ENCODE measurements at regions not wholly inside any gene's neighbourhood (a gene's known extent, or its start where the extent isn't known, plus 50 kb on each side); places are given as distances from the start of the nearest gene placed in this dataset.

DNA sequence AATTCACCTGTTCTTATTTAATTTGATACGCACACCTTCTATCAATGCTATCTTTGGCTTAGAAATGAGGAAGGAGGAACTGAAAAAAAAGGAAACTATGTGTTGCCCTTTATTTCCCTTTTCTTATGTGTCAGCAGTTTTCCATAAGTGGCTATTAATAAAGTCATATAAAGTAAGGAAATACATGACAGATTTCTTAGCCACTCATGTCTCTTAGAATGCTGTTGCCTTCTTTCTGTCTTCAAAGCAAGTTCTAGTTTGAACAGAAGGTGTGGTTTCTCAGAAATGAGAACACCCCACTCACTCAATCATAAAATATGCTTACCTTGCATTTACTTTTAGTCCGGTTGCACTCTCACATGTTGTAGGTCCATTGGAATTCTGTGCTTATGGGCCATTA lies 640.5 kb upstream of the GRM7 start:
- TF ChIP-seq, protein P1, sequence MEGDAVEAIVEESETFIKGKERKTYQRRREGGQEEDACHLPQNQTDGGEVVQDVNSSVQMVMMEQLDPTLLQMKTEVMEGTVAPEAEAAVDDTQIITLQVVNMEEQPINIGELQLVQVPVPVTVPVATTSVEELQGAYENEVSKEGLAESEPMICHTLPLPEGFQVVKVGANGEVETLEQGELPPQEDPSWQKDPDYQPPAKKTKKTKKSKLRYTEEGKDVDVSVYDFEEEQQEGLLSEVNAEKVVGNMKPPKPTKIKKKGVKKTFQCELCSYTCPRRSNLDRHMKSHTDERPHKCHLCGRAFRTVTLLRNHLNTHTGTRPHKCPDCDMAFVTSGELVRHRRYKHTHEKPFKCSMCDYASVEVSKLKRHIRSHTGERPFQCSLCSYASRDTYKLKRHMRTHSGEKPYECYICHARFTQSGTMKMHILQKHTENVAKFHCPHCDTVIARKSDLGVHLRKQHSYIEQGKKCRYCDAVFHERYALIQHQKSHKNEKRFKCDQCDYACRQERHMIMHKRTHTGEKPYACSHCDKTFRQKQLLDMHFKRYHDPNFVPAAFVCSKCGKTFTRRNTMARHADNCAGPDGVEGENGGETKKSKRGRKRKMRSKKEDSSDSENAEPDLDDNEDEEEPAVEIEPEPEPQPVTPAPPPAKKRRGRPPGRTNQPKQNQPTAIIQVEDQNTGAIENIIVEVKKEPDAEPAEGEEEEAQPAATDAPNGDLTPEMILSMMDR (IDR thresholded peaks at IDR 0.05; ENCODE audit: insufficient read depth, low read depth, low read length) = no peak
- no peak for TF ChIP-seq EZH2 (IDR thresholded peaks at IDR 0.05; ENCODE audit: insufficient read depth, low read length)
